ENCODE measurements at regions not wholly inside any gene's neighbourhood (a gene's known extent, or its start where the extent isn't known, plus 50 kb on each side); places are given as distances from the start of the nearest gene placed in this dataset.

- TF ChIP-seq CTCF (optimal IDR thresholded peaks at IDR 0.05 in 1 of 3, IDR thresholded peaks at IDR 0.05 in 1 of 3, conservative IDR thresholded peaks at IDR 0.05 in 1 of 3; ENCODE audit: extremely low read depth in 1 of 3, insufficient read depth in 2 of 3, low read length in 3 of 3) = no peak
- no peak for TF ChIP-seq EZH2 (IDR thresholded peaks at IDR 0.05; ENCODE audit: low read length)
Observed at GRCh38 chr6:156507656-156508055, 269.5 kb upstream of the ARID1B start.

All from keratinocyte (primary cell).